ENCODE measurements at regions not wholly inside any gene's neighbourhood (a gene's known extent, or its start where the extent isn't known, plus 50 kb on each side); places are given as distances from the start of the nearest gene placed in this dataset.

- ChIA-PET POLR2A (no interaction called here), RAD21 (ENCODE audit: unreplicated experiment) (no interaction called here), CTCF (interaction anchor here (1.2 to 1.4 kb wide), 2 partner anchors 10 to 181 kb away, joined by 3 to 4 read pairs; no protein-coding TSS in a partner anchor), SMC1A (ENCODE audit: uncharacterized antibody, unreplicated experiment) (no interaction called here)
- FAIRE-seq (no peak), DNase-seq (ENCODE audit: low read depth, low spot score) (no peak), ATAC-seq (no peak)
- no TSS peak for BruUV-seq (replicated peaks)
- peaks cover 0 to 3% of the 10 kb centered on the region in 2 experiments; a peak in 1 of 4 replicates for H3K27me3 ChIP-seq (replicated peaks in 1 of 2; ENCODE audit: control insufficient read depth in 2 of 2, insufficient read depth in 2 of 2, low read length in 1 of 2)
- H4K20me1 ChIP-seq (ENCODE audit: control insufficient read depth, insufficient read depth), result no peaks in the 10 kb centered on the region
- TF ChIP-seq RAD51 (IDR thresholded peaks at IDR 0.05), result no peak
- TF ChIP-seq SREBF2 (IDR thresholded peaks at IDR 0.05; ENCODE audit: low read length), result no peak
- TF ChIP-seq MEF2B (IDR thresholded peaks at IDR 0.05; ENCODE audit: partially characterized antibody, poor library complexity, severe bottlenecking), result no peak
- TF ChIP-seq FOS (IDR thresholded peaks at IDR 0.05; ENCODE audit: borderline replicate concordance, extremely low read depth, insufficient read length), result no peak
- no peak for TF ChIP-seq ATF2 (IDR thresholded peaks at IDR 0.05; ENCODE audit: low read length)
- no peak for TF ChIP-seq ESRRA (IDR thresholded peaks at IDR 0.05; ENCODE audit: low read length)
- no peak for TF ChIP-seq NFXL1 (IDR thresholded peaks at IDR 0.05; ENCODE audit: borderline replicate concordance)
- no peak for TF ChIP-seq SMC3 (IDR thresholded peaks at IDR 0.05; ENCODE audit: borderline replicate concordance, low read length)
- intact Hi-C loops (cut with micrococcal nuclease; ENCODE audit: unreplicated experiment), result no loop called here
- no peak overlapping the region for H3K27ac ChIP-seq (ENCODE audit: control insufficient read depth, insufficient read depth)
- in situ Hi-C loops (cut with MboI), result no loop called here
- H3K4me2 ChIP-seq (ENCODE audit: control insufficient read depth, insufficient read depth), result no peak overlapping the region
- no peak overlapping the region for H3K4me3 ChIP-seq
- H2AFZ ChIP-seq (ENCODE audit: control insufficient read depth, low read depth, low read length), result no peak overlapping the region
- no peaks in the 10 kb centered on the region for H3K36me3 ChIP-seq (ENCODE audit: control insufficient read depth in 2 of 2, insufficient read depth in 2 of 2, low read length in 1 of 2)
- WGBS (ENCODE audit: insufficient coverage, insufficient replicate concordance, low lambda C conversion rate, missing lambda C conversion rate), result 4% methylated on average over 4 of the region's 4 CpGs
- H3K9ac ChIP-seq (ENCODE audit: control insufficient read depth, insufficient read depth, low read length), result no peak overlapping the region
- no peaks in the 10 kb centered on the region for H3K9me3 ChIP-seq (replicated peaks; ENCODE audit: control insufficient read depth, insufficient read depth, low read length)
- no peaks in the 10 kb centered on the region for H3K79me2 ChIP-seq (ENCODE audit: control insufficient read depth, insufficient read depth, low read length)
- no peaks in the 10 kb centered on the region for H3K4me1 ChIP-seq (ENCODE audit: control insufficient read depth, insufficient read depth, low read length)
Measured at GRCh38 chr2:41909584-41909983, 138.2 kb upstream of the PKDCC start.

GRCh38 chr2:41910126-41910525 is 137.7 kb upstream of the PKDCC start:
- H3K4me2 ChIP-seq (ENCODE audit: control insufficient read depth, insufficient read depth), result no peak overlapping the region
- H3K27ac ChIP-seq (ENCODE audit: control insufficient read depth, insufficient read depth), result no peak overlapping the region
- H3K9me3 ChIP-seq (replicated peaks; ENCODE audit: control insufficient read depth, insufficient read depth, low read length), result no peaks in the 10 kb centered on the region
- in situ Hi-C loops (cut with MboI) (no loop called here), intact Hi-C loops (cut with micrococcal nuclease; ENCODE audit: unreplicated experiment) (no loop called here)
- 0% methylated on average over 1 of the region's 1 CpG for WGBS (ENCODE audit: insufficient coverage, insufficient replicate concordance, low lambda C conversion rate, missing lambda C conversion rate)
- H2AFZ ChIP-seq (ENCODE audit: control insufficient read depth, low read depth, low read length), result no peak overlapping the region
- no peaks in the 10 kb centered on the region for H4K20me1 ChIP-seq (ENCODE audit: control insufficient read depth, insufficient read depth)
- H3K4me1 ChIP-seq (ENCODE audit: control insufficient read depth, insufficient read depth, low read length), result no peaks in the 10 kb centered on the region
- FAIRE-seq, result no peak
- H3K79me2 ChIP-seq (ENCODE audit: control insufficient read depth, insufficient read depth, low read length), result no peaks in the 10 kb centered on the region
- peaks cover 0 to 3% of the 10 kb centered on the region in 2 experiments; a peak in 1 of 4 replicates for H3K27me3 ChIP-seq (replicated peaks in 1 of 2; ENCODE audit: control insufficient read depth in 2 of 2, insufficient read depth in 2 of 2, low read length in 1 of 2)
- no peak for DNase-seq (ENCODE audit: low read depth, low spot score)
- no peak overlapping the region for H3K9ac ChIP-seq (ENCODE audit: control insufficient read depth, insufficient read depth, low read length)
- no peak overlapping the region for H3K4me3 ChIP-seq
- no TSS peak for BruUV-seq (replicated peaks)
- peak; percentile 52 for ATAC-seq
- ChIA-PET POLR2A (no interaction called here), CTCF (no interaction called here), RAD21 (ENCODE audit: unreplicated experiment) (no interaction called here), SMC1A (ENCODE audit: uncharacterized antibody, unreplicated experiment) (no interaction called here)
- no peaks in the 10 kb centered on the region for H3K36me3 ChIP-seq (ENCODE audit: control insufficient read depth in 2 of 2, insufficient read depth in 2 of 2, low read length in 1 of 2)
- no peak for TF ChIP-seq CTCF (IDR thresholded peaks at IDR 0.05 in 2 of 3, conservative IDR thresholded peaks at IDR 0.05 in 1 of 3; ENCODE audit: control insufficient read depth in 2 of 3, extremely low read depth in 1 of 3, insufficient read depth in 1 of 3, low read depth in 3 of 3, low read length in 3 of 3)
- no peak for TF ChIP-seq E2F4 (IDR thresholded peaks at IDR 0.05; ENCODE audit: low read depth, low read length)
- no peak for TF ChIP-seq TCF12 (IDR thresholded peaks at IDR 0.05; ENCODE audit: low read depth, low read length)
- no peak for TF ChIP-seq BCL11A (IDR thresholded peaks at IDR 0.05; ENCODE audit: low read depth, low read length)
- no peak for TF ChIP-seq FOXK2 (IDR thresholded peaks at IDR 0.05)

Measured in GM12878 (cell line).